ENCODE measurements at regions not wholly inside any gene's neighbourhood (a gene's known extent, or its start where the extent isn't known, plus 50 kb on each side); places are given as distances from the start of the nearest gene placed in this dataset.

- no peaks in the 10 kb centered on the region for H3K4me1 Mint-ChIP-seq (ENCODE audit: low read depth, unreplicated experiment)
- no peak overlapping the region for H3K27ac Mint-ChIP-seq (ENCODE audit: unreplicated experiment)
- H3K9me3 Mint-ChIP-seq (ENCODE audit: unreplicated experiment), result peaks cover 2% of the 10 kb centered on the region
- H3K27me3 Mint-ChIP-seq (ENCODE audit: unreplicated experiment), result peaks cover 2% of the 10 kb centered on the region
- no peak for DNase-seq
- no peak for TF ChIP-seq CTCF (IDR thresholded peaks at IDR 0.05; ENCODE audit: partially characterized antibody, unreplicated experiment)
- no peaks in the 10 kb centered on the region for H3K36me3 Mint-ChIP-seq (ENCODE audit: unreplicated experiment)
- H3K4me3 Mint-ChIP-seq (ENCODE audit: unreplicated experiment), result no peak overlapping the region
Measured at GRCh38 chr4:43089730-43090129, 197.2 kb downstream of the GRXCR1 start.

- TF ChIP-seq CTCF (IDR thresholded peaks at IDR 0.05; ENCODE audit: partially characterized antibody, unreplicated experiment), result no peak
- no peaks in the 10 kb centered on the region for H3K9me3 Mint-ChIP-seq (ENCODE audit: unreplicated experiment)
- no peak overlapping the region for H3K4me3 Mint-ChIP-seq (ENCODE audit: unreplicated experiment)
- H3K27me3 Mint-ChIP-seq (ENCODE audit: unreplicated experiment), result no peaks in the 10 kb centered on the region
- no peak overlapping the region for H3K27ac Mint-ChIP-seq (ENCODE audit: unreplicated experiment)
- no peak for DNase-seq
- H3K36me3 Mint-ChIP-seq (ENCODE audit: unreplicated experiment), result no peaks in the 10 kb centered on the region
- H3K4me1 Mint-ChIP-seq (ENCODE audit: low read depth, unreplicated experiment), result peaks cover 4% of the 10 kb centered on the region
Measured at GRCh38 chr4:43103048-43103447, 210.5 kb downstream of the GRXCR1 start.

DNA sequence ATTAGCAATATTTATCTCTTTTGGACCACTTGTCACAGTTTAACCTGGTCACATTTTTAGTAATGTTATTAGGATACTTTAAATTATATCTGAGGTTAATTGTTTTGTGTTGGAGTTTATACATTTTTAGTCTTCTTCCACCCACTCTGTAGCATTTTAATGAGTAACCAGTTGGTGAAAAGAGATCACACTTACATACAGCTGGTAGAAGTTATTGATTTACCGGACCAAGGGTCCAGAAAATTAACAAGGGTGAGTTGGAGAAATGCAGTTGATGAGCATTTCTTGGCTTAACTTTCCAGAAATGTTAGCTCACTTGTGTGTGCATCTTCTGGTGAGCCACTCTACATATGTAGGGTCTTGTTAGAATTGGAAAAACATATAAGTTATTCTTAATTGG, 219.6 kb downstream of the GRXCR1 start:
- TF ChIP-seq CTCF (IDR thresholded peaks at IDR 0.05; ENCODE audit: partially characterized antibody, unreplicated experiment), result no peak
- no peaks in the 10 kb centered on the region for H3K27me3 Mint-ChIP-seq (ENCODE audit: unreplicated experiment)

GRCh38 chr4:43113196-43113595, 220.7 kb downstream of the GRXCR1 start:
- no peak for DNase-seq
- Mint-ChIP-seq H3K27ac (ENCODE audit: unreplicated experiment) (no peak overlapping the region), H3K4me3 (ENCODE audit: unreplicated experiment) (no peak overlapping the region), H3K4me1 (ENCODE audit: low read depth, unreplicated experiment) (no peaks in the 10 kb centered on the region), H3K9me3 (ENCODE audit: unreplicated experiment) (no peaks in the 10 kb centered on the region), H3K27me3 (ENCODE audit: unreplicated experiment) (no peaks in the 10 kb centered on the region), H3K36me3 (ENCODE audit: unreplicated experiment) (no peaks in the 10 kb centered on the region)
- no peak for TF ChIP-seq CTCF (IDR thresholded peaks at IDR 0.05; ENCODE audit: partially characterized antibody, unreplicated experiment)

More for the DNA sequence above, 219.6 kb downstream of the GRXCR1 start:
- H3K4me3 Mint-ChIP-seq (ENCODE audit: unreplicated experiment), result no peak overlapping the region
- H3K27ac Mint-ChIP-seq (ENCODE audit: unreplicated experiment), result no peak overlapping the region
- H3K4me1 Mint-ChIP-seq (ENCODE audit: low read depth, unreplicated experiment), result no peaks in the 10 kb centered on the region
- H3K36me3 Mint-ChIP-seq (ENCODE audit: unreplicated experiment), result no peaks in the 10 kb centered on the region
- DNase-seq, result no peak
- no peaks in the 10 kb centered on the region for H3K9me3 Mint-ChIP-seq (ENCODE audit: unreplicated experiment)

GRCh38 chr4:43126595-43126994, 234.1 kb downstream of the GRXCR1 start:
- no peaks in the 10 kb centered on the region for H3K9me3 Mint-ChIP-seq (ENCODE audit: unreplicated experiment)
- no peaks in the 10 kb centered on the region for H3K27me3 Mint-ChIP-seq (ENCODE audit: unreplicated experiment)
- DNase-seq, result no peak
- no peaks in the 10 kb centered on the region for H3K4me1 Mint-ChIP-seq (ENCODE audit: low read depth, unreplicated experiment)
- TF ChIP-seq CTCF (IDR thresholded peaks at IDR 0.05; ENCODE audit: partially characterized antibody, unreplicated experiment), result no peak
- no peaks in the 10 kb centered on the region for H3K36me3 Mint-ChIP-seq (ENCODE audit: unreplicated experiment)
- H3K4me3 Mint-ChIP-seq (ENCODE audit: unreplicated experiment), result no peak overlapping the region
- no peak overlapping the region for H3K27ac Mint-ChIP-seq (ENCODE audit: unreplicated experiment)
